ENCODE measurements at regions not wholly inside any gene's neighbourhood (a gene's known extent, or its start where the extent isn't known, plus 50 kb on each side); places are given as distances from the start of the nearest gene placed in this dataset.

DNA sequence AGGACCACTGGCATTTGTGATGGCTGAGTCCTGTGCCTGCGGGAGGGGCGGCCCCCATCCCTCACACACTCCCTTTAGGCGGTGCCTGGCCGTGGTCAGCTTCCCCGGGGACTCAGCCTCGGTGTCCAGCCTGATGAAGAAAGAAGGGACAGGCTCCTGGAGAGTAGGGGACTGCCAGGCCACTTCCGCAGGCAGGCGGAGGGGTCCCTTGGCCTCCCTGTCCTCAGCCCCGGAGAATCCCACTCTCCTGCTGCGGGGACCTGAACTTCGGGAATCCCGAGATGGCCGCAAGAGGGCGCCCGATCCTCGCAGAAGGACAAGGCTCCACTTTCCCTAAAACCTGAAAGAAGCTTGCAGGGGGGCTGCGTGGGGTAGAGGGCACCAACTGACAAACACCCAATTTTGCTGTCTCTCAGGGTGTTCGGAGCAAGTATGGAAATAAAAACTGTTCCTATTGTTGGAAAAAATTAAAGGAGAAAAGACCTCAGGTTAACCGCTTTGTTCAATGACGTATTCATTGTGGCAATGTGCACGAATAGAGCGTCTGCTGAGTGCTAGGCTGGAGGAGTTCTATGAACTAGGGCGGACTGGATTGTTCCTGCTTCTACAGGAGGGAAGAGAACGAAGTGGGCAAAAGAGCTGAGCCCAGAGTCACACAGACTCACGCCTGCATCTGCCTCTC is 297.3 kb downstream of the ZNF536 start:
- H3K27ac ChIP-seq: peak overlapping the region in 1 of 2 donors; percentile 48
- 0 to 100% (median 50%) methylated on average over 2 to 7 of the region's 25 CpGs; no CpG with 5 or more reads in 3 of the 10 experiments for WGBS, 10 experiments
- peak; percentile 57 to 85 (median 68) for ATAC-seq (replicated peaks in 6 of 8)
- in situ Hi-C loops (cut with MboI; ENCODE audit: low pct_unique_long_range_greater_than_20kb in 2 of 9, low sequenced_read_pairs in 9 of 9, unreplicated experiment in 9 of 9): loop anchor here in 4 of 9 experiments (25.0 kb wide), 2 partner anchors 932 to 1893 kb away; no protein-coding TSS in a partner anchor
- no peak overlapping the region for H3K4me3 ChIP-seq
- peaks cover 35 to 41% of the 10 kb centered on the region in 2 donors for H3K4me1 ChIP-seq (replicated peaks in 1 of 2)

DNA sequence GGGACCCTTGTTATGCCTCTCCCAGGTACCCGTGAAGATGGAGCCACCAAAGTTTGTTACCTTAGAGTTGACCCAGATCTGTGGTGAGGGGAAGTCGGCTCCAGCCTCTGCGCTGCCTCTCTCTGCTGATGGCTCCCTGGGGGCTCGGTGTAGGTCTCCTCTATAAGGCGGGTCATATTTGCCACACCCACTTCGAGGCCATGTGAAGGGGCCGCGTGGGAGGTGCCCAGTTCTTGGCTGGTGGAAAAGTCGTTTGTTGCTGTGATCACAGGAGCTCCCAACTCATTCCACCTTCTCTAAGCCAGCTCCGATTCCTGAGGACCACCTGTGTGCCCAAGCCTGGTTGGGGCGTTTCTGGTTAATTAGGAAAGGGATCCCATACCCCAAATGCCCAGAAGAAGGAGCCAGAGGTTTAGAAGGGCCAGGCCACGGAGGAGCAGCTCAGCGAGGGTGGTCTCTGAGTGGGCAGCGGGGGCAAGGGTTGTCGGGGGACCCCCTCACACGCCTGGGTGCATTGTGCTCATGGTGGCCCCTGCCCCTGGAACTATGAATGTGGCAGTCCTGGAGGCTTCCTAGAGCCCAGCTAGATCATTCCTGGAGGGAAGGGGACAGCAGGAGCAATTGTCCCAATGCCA is 296.5 kb downstream of the ZNF536 start:
- WGBS, 10 experiments: 20 to 62% (median 39%) methylated on average over 1 to 5 of the region's 16 CpGs; no CpG with 5 or more reads in 6 of the 10 experiments

GRCh38 chr19:30667746-30668145 is 295.6 kb downstream of the ZNF536 start:
- in situ Hi-C loops (cut with MboI; ENCODE audit: low pct_unique_long_range_greater_than_20kb in 2 of 9, low sequenced_read_pairs in 9 of 9, unreplicated experiment in 9 of 9): loop anchor here in 4 of 9 experiments (25.0 kb wide), 2 partner anchors 930 to 1895 kb away; no protein-coding TSS in a partner anchor
- Histone ChIP-seq H3K4me1 (replicated peaks in 1 of 2) (peaks cover 44 to 51% of the 10 kb centered on the region in 2 donors), H3K27ac (no peak overlapping the region), H3K4me3 (no peak overlapping the region)
- ATAC-seq (replicated peaks in 6 of 8): no peak
- WGBS, 10 experiments: 42 to 100% (median 86%) methylated on average over 1 to 3 of the region's 3 CpGs; no CpG with 5 or more reads in 2 of the 10 experiments

More for the DNA sequence above, 296.5 kb downstream of the ZNF536 start:
- ATAC-seq (replicated peaks in 6 of 8): no peak
- Histone ChIP-seq H3K4me1 (replicated peaks in 1 of 2) (peaks cover 42 to 43% of the 10 kb centered on the region in 2 donors), H3K4me3 (no peak overlapping the region), H3K27ac (no peak overlapping the region)
- in situ Hi-C loops (cut with MboI; ENCODE audit: low pct_unique_long_range_greater_than_20kb in 2 of 9, low sequenced_read_pairs in 9 of 9, unreplicated experiment in 9 of 9): loop anchor here in 4 of 9 experiments (25.0 kb wide), 2 partner anchors 931 to 1894 kb away; no protein-coding TSS in a partner anchor

GRCh38 chr19:30667227-30667626 is 295.0 kb downstream of the ZNF536 start:
- no peak for ATAC-seq (replicated peaks in 6 of 8)
- Histone ChIP-seq H3K4me1 (replicated peaks in 1 of 2) (peaks cover 49 to 55% of the 10 kb centered on the region in 2 donors), H3K27ac (no peak overlapping the region), H3K4me3 (no peak overlapping the region)
- WGBS, 10 experiments: 60 to 100% (median 90%) methylated on average over 1 to 6 of the region's 7 CpGs; no CpG with 5 or more reads in 4 of the 10 experiments
- in situ Hi-C loops (cut with MboI; ENCODE audit: low pct_unique_long_range_greater_than_20kb in 2 of 9, low sequenced_read_pairs in 9 of 9, unreplicated experiment in 9 of 9): loop anchor here in 4 of 9 experiments (25.0 kb wide), 2 partner anchors 930 to 1895 kb away; no protein-coding TSS in a partner anchor

DNA sequence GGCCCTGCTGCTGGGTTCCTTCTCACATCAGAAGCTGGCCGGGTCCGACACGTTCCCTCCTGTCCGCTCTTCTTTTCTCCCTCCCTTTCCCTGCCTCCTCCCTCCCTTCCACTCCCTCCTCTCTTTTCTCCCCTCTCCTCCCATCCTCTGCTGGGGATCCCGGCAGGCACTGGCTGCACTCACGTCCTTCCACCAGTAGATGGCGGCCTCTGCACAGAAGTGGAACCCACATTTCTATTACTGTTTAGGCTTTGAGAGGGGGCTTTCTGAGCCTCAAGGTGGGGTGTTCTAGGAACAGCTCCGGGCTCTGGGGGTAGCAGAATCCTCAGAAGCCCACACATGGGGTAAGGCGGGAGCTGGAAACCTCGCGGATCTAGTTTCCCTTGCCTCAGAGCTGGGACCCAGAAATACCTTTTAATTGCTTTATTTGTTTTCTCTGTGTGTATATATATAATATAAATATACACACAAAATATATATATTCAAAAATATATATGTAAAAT is 294.2 kb downstream of the ZNF536 start:
- H3K27ac ChIP-seq: no peak overlapping the region
- 0 to 5% (median 0%) methylated on average over 2 to 8 of the region's 11 CpGs; no CpG with 5 or more reads in 4 of the 10 experiments for WGBS, 10 experiments
- H3K4me3 ChIP-seq: no peak overlapping the region
- in situ Hi-C loops (cut with MboI; ENCODE audit: low pct_unique_long_range_greater_than_20kb in 2 of 9, low sequenced_read_pairs in 9 of 9, unreplicated experiment in 9 of 9): loop anchor here in 4 of 9 experiments (25.0 kb wide), 2 partner anchors 929 to 1896 kb away; no protein-coding TSS in a partner anchor
- peak; percentile 5 to 57 (median 47) for ATAC-seq (replicated peaks in 6 of 8)
- peaks cover 56 to 59% of the 10 kb centered on the region in 2 donors for H3K4me1 ChIP-seq (replicated peaks in 1 of 2)

DNA sequence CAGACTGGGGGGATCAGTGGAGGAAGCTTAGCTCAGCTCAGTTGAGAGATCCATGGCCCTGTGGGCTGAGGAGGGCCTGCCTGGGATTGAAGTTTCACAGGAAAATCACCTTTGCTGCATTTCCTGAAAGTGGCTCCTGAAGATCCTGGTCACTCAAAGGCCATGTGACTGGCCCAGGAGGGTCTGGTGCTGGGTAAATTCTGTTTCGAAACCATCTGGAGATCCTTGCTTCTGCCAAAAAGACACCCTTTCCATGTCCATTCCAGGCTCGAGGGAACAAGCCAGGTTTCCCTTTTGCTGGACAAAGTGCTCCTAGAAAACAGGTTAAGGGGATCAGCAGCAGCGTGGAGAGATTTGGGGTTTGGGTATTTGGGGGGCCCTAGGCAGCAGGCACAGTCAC is 293.3 kb downstream of the ZNF536 start:
- 8 to 100% (median 100%) methylated on average over 1 to 3 of the region's 3 CpGs; no CpG with 5 or more reads in 5 of the 10 experiments for WGBS, 10 experiments
- in situ Hi-C loops (cut with MboI; ENCODE audit: low pct_unique_long_range_greater_than_20kb in 2 of 9, low sequenced_read_pairs in 9 of 9, unreplicated experiment in 9 of 9): loop anchor here in 4 of 9 experiments (25.0 kb wide), 2 partner anchors 928 to 1897 kb away; no protein-coding TSS in a partner anchor
- no peak for ATAC-seq (replicated peaks in 6 of 8)
- Histone ChIP-seq H3K27ac (no peak overlapping the region), H3K4me1 (replicated peaks in 1 of 2) (peaks cover 50 to 53% of the 10 kb centered on the region in 2 donors), H3K4me3 (no peak overlapping the region)

DNA sequence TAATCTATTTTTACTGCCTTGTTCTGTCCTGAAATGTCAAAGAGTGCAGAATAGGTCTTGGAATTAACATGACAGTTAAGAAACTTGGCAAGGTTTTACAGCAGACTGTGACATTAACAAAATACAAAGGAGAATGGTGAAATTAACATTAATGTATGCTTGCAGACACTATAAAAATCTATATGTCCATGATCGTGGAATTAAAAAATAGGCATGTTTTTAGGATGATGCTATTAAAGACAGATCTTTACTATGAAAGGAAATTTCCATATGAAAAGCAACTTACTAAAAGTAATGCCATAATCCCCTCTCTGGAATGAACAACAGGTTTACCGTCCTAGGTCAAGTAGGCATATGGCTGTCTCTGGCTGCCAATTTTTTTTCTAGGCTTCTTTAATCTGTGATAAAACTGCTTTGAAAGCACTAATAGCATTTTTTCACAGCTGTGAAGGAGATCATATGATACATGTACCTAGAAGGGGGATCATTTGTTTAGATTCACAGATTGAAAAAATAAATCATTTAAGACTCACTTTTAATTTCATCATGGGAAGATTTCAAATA is 291.5 kb downstream of the ZNF536 start:
- Histone ChIP-seq H3K4me1 (replicated peaks in 1 of 2) (peaks cover 35 to 40% of the 10 kb centered on the region in 2 donors), H3K27ac (no peak overlapping the region), H3K4me3 (no peak overlapping the region)
- in situ Hi-C loops (cut with MboI; ENCODE audit: low pct_unique_long_range_greater_than_20kb in 2 of 9, low sequenced_read_pairs in 9 of 9, unreplicated experiment in 9 of 9): loop anchor here in 4 of 9 experiments (25.0 kb wide), 2 partner anchors 926 to 1899 kb away; no protein-coding TSS in a partner anchor
- ATAC-seq (replicated peaks in 6 of 8): peak in 3 of 8 experiments; percentile 4 to 19 (median 10)
- 22 to 71% (median 52%) methylated on average over 1 to 2 of the region's 2 CpGs; no CpG with 5 or more reads in 2 of the 10 experiments for WGBS, 10 experiments

DNA sequence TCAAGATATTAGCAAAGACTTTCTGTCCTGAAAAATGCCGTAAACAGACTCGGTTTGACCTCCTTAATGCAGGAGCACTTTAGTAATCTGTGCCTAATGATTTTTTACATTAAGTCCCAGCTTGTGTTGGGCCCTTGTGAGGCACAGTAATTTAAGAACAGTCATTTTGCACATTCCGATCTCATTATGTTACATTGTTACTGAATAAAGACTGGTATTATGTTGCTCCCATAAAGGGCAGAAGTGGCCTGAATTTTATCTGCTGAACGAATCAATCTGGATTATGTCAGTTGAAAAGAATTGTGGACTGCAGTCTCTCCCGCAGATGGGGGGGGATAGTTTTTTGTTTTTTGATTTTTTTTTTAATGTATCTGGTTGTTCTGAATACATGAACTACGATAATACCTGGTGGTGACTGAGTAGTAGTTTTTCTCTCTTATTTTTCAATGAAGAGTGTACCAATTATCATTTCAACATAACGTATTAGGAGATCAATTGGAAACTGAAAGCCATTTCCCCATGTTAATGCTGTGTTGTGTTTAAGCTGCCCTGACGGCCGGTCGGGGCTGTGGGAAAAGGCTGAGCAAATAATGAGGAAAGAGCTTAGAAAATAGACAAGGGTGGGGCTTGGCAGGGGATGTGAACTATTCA is 290.2 kb downstream of the ZNF536 start:
- peak; percentile 29 to 80 (median 44) for ATAC-seq (replicated peaks in 6 of 8)
- peak overlapping the region in 2 of 5 donors; percentile 6 to 7 for H3K4me3 ChIP-seq

GRCh38 chr19:30659638-30660037 is 287.5 kb downstream of the ZNF536 start:
- no peak overlapping the region for H3K27ac ChIP-seq
- in situ Hi-C loops (cut with MboI; ENCODE audit: low pct_unique_long_range_greater_than_20kb in 2 of 9, low sequenced_read_pairs in 9 of 9, unreplicated experiment in 9 of 9): loop anchor here in 4 of 9 experiments (25.0 kb wide), 2 partner anchors 922 to 1903 kb away; no protein-coding TSS in a partner anchor
- peaks cover 27 to 37% of the 10 kb centered on the region in 2 donors for H3K4me1 ChIP-seq (replicated peaks in 1 of 2)
- no peak overlapping the region for H3K4me3 ChIP-seq
- no peak for ATAC-seq (replicated peaks in 6 of 8)

More for the DNA sequence above, 290.2 kb downstream of the ZNF536 start:
- 0 to 61% (median 20%) methylated on average over 3 to 10 of the region's 10 CpGs for WGBS, 10 experiments
- in situ Hi-C loops (cut with MboI; ENCODE audit: low pct_unique_long_range_greater_than_20kb in 2 of 9, low sequenced_read_pairs in 9 of 9, unreplicated experiment in 9 of 9): loop anchor here in 4 of 9 experiments (25.0 kb wide), 2 partner anchors 925 to 1900 kb away; no protein-coding TSS in a partner anchor
- Histone ChIP-seq H3K4me1 (replicated peaks in 1 of 2) (peaks cover 35 to 40% of the 10 kb centered on the region in 2 donors), H3K27ac (no peak overlapping the region)

DNA sequence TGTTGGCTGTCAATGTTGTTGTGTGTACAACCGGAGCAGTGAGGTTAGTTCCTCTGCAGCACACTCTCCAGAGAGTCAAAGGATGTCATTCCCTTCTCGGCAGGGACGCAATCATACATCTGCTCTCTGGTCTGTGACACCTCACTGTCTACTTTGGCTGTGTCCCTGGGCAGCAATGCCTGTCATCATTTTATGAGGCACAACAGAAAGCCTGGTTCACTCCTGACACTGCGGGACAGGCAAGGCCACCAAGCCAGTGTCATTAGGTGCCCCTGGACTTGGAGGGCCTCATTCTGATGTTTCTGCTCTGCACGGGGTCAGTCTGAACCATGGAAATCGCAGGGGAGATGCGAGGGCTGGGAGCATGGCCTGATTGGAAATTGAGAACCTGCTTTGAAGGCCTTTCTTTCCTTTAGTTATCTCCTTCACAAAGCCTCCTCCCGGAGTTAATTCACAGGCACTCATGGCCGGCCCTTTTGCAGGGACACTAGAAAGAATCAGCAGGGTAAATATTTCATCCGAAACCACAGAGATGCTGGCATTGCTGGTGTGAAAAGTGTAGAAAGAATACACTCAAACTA is 284.4 kb downstream of the ZNF536 start:
- Histone ChIP-seq H3K4me3 (no peak overlapping the region), H3K27ac (no peak overlapping the region), H3K4me1 (replicated peaks in 1 of 2) (peaks cover 19% of the 10 kb centered on the region in 2 donors)
- ATAC-seq (replicated peaks in 6 of 8): no peak
- 39 to 93% (median 53%) methylated on average over 1 to 7 of the region's 10 CpGs; no CpG with 5 or more reads in 2 of the 10 experiments for WGBS, 10 experiments
- in situ Hi-C loops (cut with MboI; ENCODE audit: low pct_unique_long_range_greater_than_20kb in 2 of 9, low sequenced_read_pairs in 9 of 9, unreplicated experiment in 9 of 9): loop anchor here in 4 of 9 experiments (25.0 kb wide), 2 partner anchors 919 to 1906 kb away; no protein-coding TSS in a partner anchor

- 40 to 100% (median 87%) methylated on average over 1 to 5 of the region's 13 CpGs; no CpG with 5 or more reads in 4 of the 10 experiments for WGBS, 10 experiments
- in situ Hi-C loops (cut with MboI; ENCODE audit: low pct_unique_long_range_greater_than_20kb in 2 of 9, low sequenced_read_pairs in 9 of 9, unreplicated experiment in 9 of 9): loop anchor here in 4 of 9 experiments (25.0 kb wide), 2 partner anchors 917 to 1908 kb away; no protein-coding TSS in a partner anchor
- ATAC-seq (replicated peaks in 6 of 8): no peak
- H3K4me3 ChIP-seq: no peak overlapping the region
- H3K4me1 ChIP-seq (replicated peaks in 1 of 2): peaks cover 39 to 41% of the 10 kb centered on the region in 2 donors
- H3K27ac ChIP-seq: no peak overlapping the region
Observed at GRCh38 chr19:30653646-30654386, 281.6 kb downstream of the ZNF536 start.

Measured in motor neuron (in vitro differentiated cells).